ENCODE measurements at regions not wholly inside any gene's neighbourhood (a gene's known extent, or its start where the extent isn't known, plus 50 kb on each side); places are given as distances from the start of the nearest gene placed in this dataset.
A peak's percentile ranks its signal among the peaks of the same experiment; 100 is the strongest.

- no peak overlapping the region for H3K4me3 ChIP-seq (replicated peaks in 1 of 2; ENCODE audit: low read depth in 2 of 2, low read length in 2 of 2)
- TF ChIP-seq CTCF (IDR thresholded peaks at IDR 0.05; ENCODE audit: low read depth, low read length), result no peak
- no peak for DNase-seq (ENCODE audit: low read depth in 2 of 2)
Measured at GRCh38 chr11:94671553-94672366, 96.4 kb upstream of the AMOTL1 start.

- TF ChIP-seq CTCF (IDR thresholded peaks at IDR 0.05; ENCODE audit: low read depth, low read length), result no peak
- no peak overlapping the region for H3K4me3 ChIP-seq (replicated peaks in 1 of 2; ENCODE audit: low read depth in 2 of 2, low read length in 2 of 2)
- no peak for DNase-seq (ENCODE audit: low read depth in 2 of 2)
Measured at GRCh38 chr11:94672636-94673035, 95.5 kb upstream of the AMOTL1 start.

GRCh38 chr11:94673386-94673785, 94.8 kb upstream of the AMOTL1 start:
- no peak overlapping the region for H3K4me3 ChIP-seq (replicated peaks in 1 of 2; ENCODE audit: low read depth in 2 of 2, low read length in 2 of 2)
- TF ChIP-seq CTCF (IDR thresholded peaks at IDR 0.05; ENCODE audit: low read depth, low read length), result no peak
- no peak for DNase-seq (ENCODE audit: low read depth in 2 of 2)

- peak in 1 of 2 donors; percentile 6 for DNase-seq (ENCODE audit: low read depth in 2 of 2)
- TF ChIP-seq CTCF (IDR thresholded peaks at IDR 0.05; ENCODE audit: low read depth, low read length), result no peak
- no peak overlapping the region for H3K4me3 ChIP-seq (replicated peaks in 1 of 2; ENCODE audit: low read depth in 2 of 2, low read length in 2 of 2)
Measured at GRCh38 chr11:94673951-94674491, 94.1 kb upstream of the AMOTL1 start.

- TF ChIP-seq CTCF (IDR thresholded peaks at IDR 0.05; ENCODE audit: low read depth, low read length), result no peak
- DNase-seq (ENCODE audit: low read depth in 2 of 2), result no peak
Measured at GRCh38 chr11:94675239-94675638, 92.9 kb upstream of the AMOTL1 start.

GRCh38 chr11:94675813-94676212, 92.3 kb upstream of the AMOTL1 start:
- no peak overlapping the region for H3K4me3 ChIP-seq (replicated peaks in 1 of 2; ENCODE audit: low read depth in 2 of 2, low read length in 2 of 2)
- TF ChIP-seq CTCF (IDR thresholded peaks at IDR 0.05; ENCODE audit: low read depth, low read length), result no peak
- no peak for DNase-seq (ENCODE audit: low read depth in 2 of 2)

More at GRCh38 chr11:94675239-94675638, 92.9 kb upstream of the AMOTL1 start:
- no peak overlapping the region for H3K4me3 ChIP-seq (replicated peaks in 1 of 2; ENCODE audit: low read depth in 2 of 2, low read length in 2 of 2)

All from cardiac fibroblast (primary cell).